DOHH2 (cell line): ENCODE measurements at regions not wholly inside any gene's neighbourhood (a gene's known extent, or its start where the extent isn't known, plus 50 kb on each side); places are given as distances from the start of the nearest gene placed in this dataset.

ENCODE experiments used
- H3F3A ChIP-seq: fragments of 200-600 bp; sonication (generic), shearing (Covaris generic); 2 replicates; pipeline ENCODE4 v1.6.0; 2016; ENCODE audit warnings: antibody characterized with exemption, mild to moderate bottlenecking; ENCODE audit not compliant: control insufficient read depth, insufficient read depth
- H3K27ac ChIP-seq: fragments of 200-600 bp; sonication (generic); 2 replicates; pipeline ENCODE4 v1.5.1; 2014; ENCODE audit warnings: low read depth, mild to moderate bottlenecking, low read length, moderate library complexity
- H3K27me3 ChIP-seq: fragments of 200-600 bp; sonication (generic); 2 replicates; pipeline ENCODE4 v1.6.1; 2014; ENCODE audit warnings: mild to moderate bottlenecking, low read length, mixed read lengths; ENCODE audit not compliant: control insufficient read depth
- H3K36me3 ChIP-seq: fragments of 200-600 bp; sonication (generic); 2 replicates; pipeline ENCODE4 v1.6.1; 2014; ENCODE audit warnings: mild to moderate bottlenecking, low read length, moderate library complexity, mixed read lengths; ENCODE audit not compliant: control insufficient read depth
- H3K4me1 ChIP-seq: fragments of 200-600 bp; sonication (generic); 2 replicates; pipeline ENCODE4 v1.6.1; 2014; ENCODE audit warnings: mild to moderate bottlenecking, low read length, mixed read lengths; ENCODE audit not compliant: control insufficient read depth
- H3K4me2 ChIP-seq: fragments of 200-600 bp; sonication (generic); 2 replicates; pipeline ENCODE4 v1.6.0; 2014; ENCODE audit warnings: mild to moderate bottlenecking, low read length, moderate library complexity
- H3K4me3 ChIP-seq: fragments of 200-600 bp; sonication (generic); 2 replicates; pipeline ENCODE4 v1.5.1; 2014; ENCODE audit warnings: mild to moderate bottlenecking, low read length, mixed read lengths
- H3K79me2 ChIP-seq: fragments of 200-600 bp; sonication (generic); 2 replicates; pipeline ENCODE4 v1.6.1; 2014; ENCODE audit warnings: mild to moderate bottlenecking, low read length, mixed read lengths; ENCODE audit not compliant: control insufficient read depth
- H3K9me2 ChIP-seq: fragments of 200-600 bp; sonication (generic); replicated peaks from 2 replicates; pipeline ENCODE4 v1.6.1; 2014; ENCODE audit warnings: mild to moderate bottlenecking, low read length, mixed read lengths; ENCODE audit not compliant: control insufficient read depth
- H3K9me3 ChIP-seq: fragments of 200-600 bp; sonication (generic); 2 replicates; pipeline ENCODE4 v1.6.1; 2014; ENCODE audit warnings: antibody characterized with exemption, low read length, mixed read lengths; ENCODE audit not compliant: control insufficient read depth, insufficient read depth
- H4K20me1 ChIP-seq: fragments of 200-600 bp; sonication (generic); 2 replicates; pipeline ENCODE4 v1.6.0; 2014; ENCODE audit warnings: low read depth, mild to moderate bottlenecking, antibody characterized with exemption, low read length, moderate library complexity; ENCODE audit not compliant: control insufficient read depth, insufficient read depth
- EZH2phosphoT487 ChIP-seq: fragments of 200-600 bp; sonication (generic); IDR thresholded peaks from 2 replicates; pipeline ENCODE4 v1.6.1; 2017; ENCODE audit warnings: borderline replicate concordance, mild to moderate bottlenecking, antibody characterized with exemption, low read length, moderate library complexity, mixed read lengths
- TF ChIP-seq, protein P1 (sequence below): fragments of 200-600 bp; sonication (generic); IDR thresholded peaks from one replicate; pipeline ENCODE4 v1.5.1; 2014; ENCODE audit warnings: antibody characterized with exemption, mild to moderate bottlenecking, low read depth, low read length; ENCODE audit not compliant: poor library complexity, severe bottlenecking

DNA sequence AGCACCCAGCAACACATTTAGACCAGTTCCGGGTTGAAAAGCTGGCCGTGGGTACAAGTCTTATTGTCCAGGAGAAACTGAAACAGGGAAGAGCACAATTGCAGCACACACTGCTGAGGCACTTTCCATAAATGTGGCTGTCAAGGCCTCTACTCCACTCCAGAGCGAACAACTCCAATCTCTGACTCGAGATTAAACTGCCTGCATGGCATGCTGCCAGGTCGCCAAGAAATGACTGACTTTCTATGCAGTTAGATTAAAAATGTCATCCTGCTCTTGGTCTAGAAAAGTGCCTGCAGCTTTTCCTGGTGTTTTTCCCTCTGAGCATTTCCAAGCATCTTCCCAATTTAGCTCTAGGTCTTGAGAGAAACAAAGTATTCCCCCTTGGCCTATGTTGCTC lies 260.6 kb upstream of the EMCN start:
- Histone ChIP-seq H3K9me2 (no peaks in the 10 kb centered on the region), H3K27me3 (no peaks in the 10 kb centered on the region), H3K36me3 (no peaks in the 10 kb centered on the region), H3K4me1 (no peaks in the 10 kb centered on the region), H3K4me3 (no peak overlapping the region), H3F3A (no peaks in the 10 kb centered on the region), H3K4me2 (no peak overlapping the region), H3K9me3 (peaks cover 4% of the 10 kb centered on the region; the same call in 1 of the 2 replicates), H4K20me1 (no peaks in the 10 kb centered on the region), H3K27ac (no peak overlapping the region), H3K79me2 (no peaks in the 10 kb centered on the region)
- TF ChIP-seq, protein P1, sequence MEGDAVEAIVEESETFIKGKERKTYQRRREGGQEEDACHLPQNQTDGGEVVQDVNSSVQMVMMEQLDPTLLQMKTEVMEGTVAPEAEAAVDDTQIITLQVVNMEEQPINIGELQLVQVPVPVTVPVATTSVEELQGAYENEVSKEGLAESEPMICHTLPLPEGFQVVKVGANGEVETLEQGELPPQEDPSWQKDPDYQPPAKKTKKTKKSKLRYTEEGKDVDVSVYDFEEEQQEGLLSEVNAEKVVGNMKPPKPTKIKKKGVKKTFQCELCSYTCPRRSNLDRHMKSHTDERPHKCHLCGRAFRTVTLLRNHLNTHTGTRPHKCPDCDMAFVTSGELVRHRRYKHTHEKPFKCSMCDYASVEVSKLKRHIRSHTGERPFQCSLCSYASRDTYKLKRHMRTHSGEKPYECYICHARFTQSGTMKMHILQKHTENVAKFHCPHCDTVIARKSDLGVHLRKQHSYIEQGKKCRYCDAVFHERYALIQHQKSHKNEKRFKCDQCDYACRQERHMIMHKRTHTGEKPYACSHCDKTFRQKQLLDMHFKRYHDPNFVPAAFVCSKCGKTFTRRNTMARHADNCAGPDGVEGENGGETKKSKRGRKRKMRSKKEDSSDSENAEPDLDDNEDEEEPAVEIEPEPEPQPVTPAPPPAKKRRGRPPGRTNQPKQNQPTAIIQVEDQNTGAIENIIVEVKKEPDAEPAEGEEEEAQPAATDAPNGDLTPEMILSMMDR = no peak
- TF ChIP-seq EZH2phosphoT487 = no peak

DNA sequence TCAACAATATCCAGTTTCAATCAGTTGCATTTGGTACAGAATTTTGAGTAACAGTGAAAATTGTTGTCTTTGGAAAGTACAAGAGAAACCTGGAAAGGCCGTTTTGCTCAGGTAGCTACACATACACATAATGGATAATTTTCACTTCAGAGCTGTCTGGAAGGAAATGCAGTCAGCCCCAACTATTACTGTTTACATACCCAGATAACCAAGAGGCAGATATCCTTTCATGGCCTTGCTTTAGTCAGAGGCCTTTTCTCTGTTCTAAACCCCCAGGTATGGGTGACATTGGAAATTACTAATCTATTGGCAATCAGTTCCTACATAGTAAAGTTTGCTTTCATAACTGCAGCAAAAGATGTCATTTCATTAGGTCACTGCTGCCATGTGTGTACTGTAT lies 244.9 kb upstream of the EMCN start:
- H3K79me2 ChIP-seq = no peaks in the 10 kb centered on the region
- no peaks in the 10 kb centered on the region for H3K9me3 ChIP-seq
- H3K36me3 ChIP-seq = no peaks in the 10 kb centered on the region
- H3K27me3 ChIP-seq = no peaks in the 10 kb centered on the region
- H3F3A ChIP-seq = no peaks in the 10 kb centered on the region
- H3K4me2 ChIP-seq = no peak overlapping the region
- no peak overlapping the region for H3K27ac ChIP-seq
- H3K9me2 ChIP-seq = no peaks in the 10 kb centered on the region
- TF ChIP-seq EZH2phosphoT487 = no peak
- TF ChIP-seq, protein P1 = no peak
- H3K4me1 ChIP-seq = no peaks in the 10 kb centered on the region
- H3K4me3 ChIP-seq = no peak overlapping the region
- H4K20me1 ChIP-seq = no peaks in the 10 kb centered on the region

DNA sequence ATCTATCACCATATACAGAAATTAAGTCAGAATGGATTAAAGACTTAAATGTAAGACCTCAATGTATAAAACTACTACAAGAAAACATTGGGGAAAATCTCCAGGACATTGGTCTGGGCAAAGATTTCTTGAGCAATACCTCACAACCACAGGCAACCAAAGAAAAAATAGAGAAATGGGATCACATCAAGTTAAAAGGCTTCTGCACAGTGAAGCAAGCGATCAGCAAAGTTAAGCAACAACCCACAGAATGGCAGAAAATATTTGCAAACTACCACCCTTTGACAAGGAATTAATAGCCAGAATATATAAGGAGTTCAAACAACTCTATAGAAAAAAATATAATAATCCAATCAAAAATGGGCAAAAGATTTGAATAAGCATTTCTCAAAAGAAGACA lies 236.9 kb upstream of the EMCN start:
- H3K27me3 ChIP-seq = no peaks in the 10 kb centered on the region
- no peaks in the 10 kb centered on the region for H3K79me2 ChIP-seq
- no peaks in the 10 kb centered on the region for H4K20me1 ChIP-seq
- H3K4me2 ChIP-seq = no peak overlapping the region
- H3K4me1 ChIP-seq = no peaks in the 10 kb centered on the region
- no peak overlapping the region for H3K4me3 ChIP-seq
- H3F3A ChIP-seq = no peaks in the 10 kb centered on the region
- no peak overlapping the region for H3K27ac ChIP-seq
- H3K9me2 ChIP-seq = no peaks in the 10 kb centered on the region
- H3K36me3 ChIP-seq = no peaks in the 10 kb centered on the region
- no peaks in the 10 kb centered on the region for H3K9me3 ChIP-seq
- TF ChIP-seq, protein P1 = no peak
- no peak for TF ChIP-seq EZH2phosphoT487

DNA sequence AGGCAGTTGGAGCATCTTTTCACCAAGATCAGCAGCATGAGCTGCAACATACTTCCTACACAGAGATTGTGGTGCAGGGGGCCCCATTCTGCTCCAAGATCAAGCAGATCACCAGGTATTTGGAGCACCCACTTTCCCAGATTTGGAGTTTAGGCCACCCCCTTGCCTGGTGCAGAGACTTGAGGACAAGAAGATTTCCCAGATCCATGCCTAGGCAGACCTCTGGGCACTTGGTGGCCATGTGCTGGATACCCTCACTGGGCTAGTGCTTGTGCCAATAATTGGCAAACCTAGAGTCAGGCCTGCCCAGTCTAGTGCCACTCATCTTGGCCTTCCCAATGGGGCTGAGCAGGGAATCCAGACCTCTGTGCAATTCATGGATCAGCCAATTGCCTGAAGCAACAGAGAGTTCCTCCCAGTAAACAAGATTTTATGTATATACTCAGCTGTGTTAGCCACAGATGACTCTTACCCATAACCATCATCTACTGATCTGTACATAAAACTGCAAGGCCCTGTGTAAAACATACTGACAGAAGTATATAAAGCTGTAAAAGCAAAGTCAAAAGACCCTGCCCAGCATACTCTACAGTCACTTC lies 228.4 kb upstream of the EMCN start:
- H3K27me3 ChIP-seq = peaks cover 4% of the 10 kb centered on the region; the same call in 1 of the 2 replicates
- H3K4me3 ChIP-seq = no peak overlapping the region
- H3K9me3 ChIP-seq = no peaks in the 10 kb centered on the region
- no peaks in the 10 kb centered on the region for H3K9me2 ChIP-seq
- H4K20me1 ChIP-seq = no peaks in the 10 kb centered on the region
- no peaks in the 10 kb centered on the region for H3K36me3 ChIP-seq
- H3K4me2 ChIP-seq = no peak overlapping the region
- no peaks in the 10 kb centered on the region for H3K4me1 ChIP-seq
- TF ChIP-seq, protein P1 = no peak
- TF ChIP-seq EZH2phosphoT487 = no peak
- no peaks in the 10 kb centered on the region for H3K79me2 ChIP-seq
- no peaks in the 10 kb centered on the region for H3F3A ChIP-seq
- H3K27ac ChIP-seq = no peak overlapping the region
